C4-2B (cell line): ENCODE measurements at regions not wholly inside any gene's neighbourhood (a gene's known extent, or its start where the extent isn't known, plus 50 kb on each side); places are given as distances from the start of the nearest gene placed in this dataset.

Source experiments
- H3K27ac ChIP-seq: fragments of 450-650 bp; 2 replicates; pipeline ENCODE4 v1.5.1; 2017
- CTCF ChIP-seq: fragments of 450-650 bp; conservative IDR thresholded peaks from 2 replicates; pipeline ENCODE4 v1.5.1; 2017; ENCODE audit warnings: mild to moderate bottlenecking
- ZFX ChIP-seq: fragments of 450-650 bp; IDR thresholded peaks from 2 replicates; pipeline ENCODE4 v1.6.1; 2017

- TF ChIP-seq ZFX (no peak), CTCF (no peak)
- no peak overlapping the region for H3K27ac ChIP-seq
Observed at GRCh38 chr3:76789237-76789636, 250.7 kb upstream of the ROBO2 start.

GRCh38 chr3:76811418-76811817 lies 228.5 kb upstream of the ROBO2 start:
- TF ChIP-seq ZFX (no peak), CTCF (no peak)
- H3K27ac ChIP-seq, result no peak overlapping the region

DNA sequence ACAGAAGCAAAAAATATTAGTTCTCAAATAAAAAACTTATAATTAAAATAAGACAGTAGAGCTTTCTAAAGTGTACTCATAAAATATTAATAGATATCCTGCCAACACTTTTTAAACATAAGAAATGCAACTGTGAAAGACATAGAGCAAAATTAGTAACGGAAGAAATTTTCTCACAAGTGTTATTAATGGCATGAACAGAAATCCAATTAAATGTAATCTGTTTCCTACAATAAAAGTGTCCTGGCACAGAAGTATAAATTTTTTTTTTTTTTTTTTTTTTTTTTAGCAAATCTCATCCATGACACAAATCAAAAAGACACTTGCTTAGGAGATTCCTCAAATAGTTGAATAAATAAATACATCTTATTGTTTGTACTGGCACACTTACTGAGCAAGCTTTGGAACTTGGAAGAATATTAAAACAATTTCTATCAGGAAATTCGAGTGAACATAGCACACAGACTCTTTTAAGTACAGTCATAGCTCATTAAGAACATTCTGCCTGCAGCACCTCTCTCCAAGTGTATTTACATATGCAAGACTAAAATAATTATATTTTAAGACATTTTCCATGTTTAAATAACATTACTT lies 227.2 kb upstream of the ROBO2 start:
- no peak for TF ChIP-seq ZFX
- no peak for TF ChIP-seq CTCF
- H3K27ac ChIP-seq, result no peak overlapping the region

- no peak for TF ChIP-seq CTCF
- no peak for TF ChIP-seq ZFX
- no peak overlapping the region for H3K27ac ChIP-seq
Observed at GRCh38 chr3:76815561-76815960, 224.3 kb upstream of the ROBO2 start.

DNA sequence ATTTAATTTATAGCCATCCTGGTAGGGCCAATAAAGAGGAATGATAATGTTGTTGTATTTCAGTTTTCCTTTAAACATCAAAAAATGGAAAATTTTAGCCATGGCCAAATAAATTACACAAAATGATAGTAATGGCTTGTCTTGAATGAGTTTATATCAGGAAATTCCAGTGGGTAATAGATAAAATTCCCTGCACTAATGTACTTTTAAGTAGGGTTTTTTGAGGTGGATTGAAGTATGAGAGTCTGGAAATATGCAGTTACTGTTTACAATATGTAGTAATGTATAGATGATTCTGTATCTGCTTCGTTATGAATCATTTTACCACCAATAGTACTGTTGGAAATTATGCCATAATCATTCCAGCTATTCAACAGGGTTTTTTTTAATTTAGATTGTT lies 219.4 kb upstream of the ROBO2 start:
- TF ChIP-seq CTCF, result no peak
- no peak overlapping the region for H3K27ac ChIP-seq

DNA sequence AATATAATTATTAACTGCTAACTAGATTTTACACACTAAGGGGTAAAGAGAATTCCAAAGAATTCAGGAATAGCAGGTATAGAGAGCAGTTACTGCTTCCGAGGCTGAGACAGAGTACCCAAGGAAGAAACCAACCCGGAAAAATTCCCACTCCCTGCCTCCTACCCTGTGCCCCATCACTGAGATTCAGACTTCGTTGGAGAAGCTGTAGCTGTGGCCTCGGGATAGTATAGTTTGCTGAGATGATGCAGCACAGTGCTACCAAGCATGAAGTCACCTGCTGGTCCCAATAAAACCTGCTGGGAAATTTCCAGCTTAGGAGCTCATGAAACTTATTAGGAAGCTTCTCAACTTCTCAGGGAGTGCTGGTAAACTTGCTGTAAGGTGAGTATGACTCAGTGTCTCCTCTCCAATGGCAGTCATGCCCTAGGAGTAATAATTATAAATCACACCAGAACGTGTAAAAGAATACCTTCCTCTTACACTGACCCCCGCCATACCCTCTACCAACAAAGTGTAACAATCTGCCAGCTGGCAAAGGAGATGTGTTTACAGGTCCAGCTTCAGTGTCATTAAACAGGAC lies 215.2 kb upstream of the ROBO2 start:
- H3K27ac ChIP-seq, result no peak overlapping the region
- no peak for TF ChIP-seq ZFX
- TF ChIP-seq CTCF, result no peak

DNA sequence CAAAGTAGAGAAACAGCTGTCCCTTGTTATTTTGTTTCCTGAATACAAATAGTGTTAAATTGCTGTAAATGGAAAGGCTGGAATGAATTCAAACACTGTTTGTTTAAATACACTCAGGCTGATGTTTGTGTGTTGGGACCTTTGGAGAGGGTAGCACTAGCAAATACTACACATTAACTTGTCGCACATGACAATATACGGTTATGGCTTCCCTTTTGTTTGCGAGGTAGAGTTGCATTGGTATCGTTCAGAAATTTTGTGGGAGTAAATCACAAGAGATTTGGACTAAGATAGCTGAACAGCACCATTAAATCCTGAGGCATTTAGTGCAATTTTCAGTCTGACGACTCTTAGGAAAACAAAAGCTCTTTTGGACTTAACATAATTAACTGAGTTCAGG lies 213.0 kb upstream of the ROBO2 start:
- TF ChIP-seq CTCF (no peak), ZFX (no peak)
- H3K27ac ChIP-seq, result no peak overlapping the region
